Aorta (tissue), 5 donors: ENCODE measurements at regions not wholly inside any gene's neighbourhood (a gene's known extent, or its start where the extent isn't known, plus 50 kb on each side); places are given as distances from the start of the nearest gene placed in this dataset.

Source experiments
- ATAC-seq: fragments of 200-7000 bp; cut with Tn5 transposase; one replicate; pipeline ENCODE4 v1.9.1; 2022; ENCODE audit warnings: moderate library complexity; ENCODE audit not compliant: low FRiP score
- DNase-seq, 2 donors: peaks; one replicate each; pipeline ENCODE4 v3.0.0-alpha.2; 2020
- H3K27ac ChIP-seq, 2 donors: one replicate each; pipeline ENCODE4 v1.5.1; 2013; ENCODE audit warnings: low read length in 2 of 2, mild to moderate bottlenecking in 2 of 2, moderate library complexity in 2 of 2, control low read depth in 1 of 2, inconsistent platforms in 1 of 2, low read depth in 1 of 2
- H3K27me3 ChIP-seq, 2 donors: one replicate each; pipeline ENCODE4 v1.6.1; 2013; ENCODE audit warnings: control low read depth in 1 of 2, low read length in 1 of 2, mild to moderate bottlenecking in 1 of 2, moderate library complexity in 1 of 2; ENCODE audit not compliant: insufficient read depth in 2 of 2, control insufficient read depth in 1 of 2
- H3K36me3 ChIP-seq, 2 donors: one replicate each; pipeline ENCODE4 v1.6.1; 2013; ENCODE audit warnings: control low read depth in 1 of 2, low read length in 1 of 2, mild to moderate bottlenecking in 1 of 2; ENCODE audit not compliant: insufficient read depth in 2 of 2, control insufficient read depth in 1 of 2
- H3K4me1 ChIP-seq, 2 donors: one replicate each; pipeline ENCODE4 v1.6.1; 2013; ENCODE audit warnings: low read length in 2 of 2, control low read depth in 1 of 2, mild to moderate bottlenecking in 1 of 2, moderate library complexity in 1 of 2; ENCODE audit not compliant: insufficient read depth in 2 of 2, control insufficient read depth in 1 of 2
- H3K4me3 ChIP-seq, 2 donors: one replicate each; pipeline ENCODE4 v1.5.1; 2013; ENCODE audit warnings: low read length in 2 of 2, control low read depth in 1 of 2, mild to moderate bottlenecking in 1 of 2
- H3K9me3 ChIP-seq: one replicate; pipeline ENCODE4 v1.6.1; 2013; ENCODE audit warnings: mild to moderate bottlenecking, low read length; ENCODE audit not compliant: control insufficient read depth
- WGBS, 2 donors: extraction: QIAGEN DNeasy Blood & Tissue Kit; methylation state at CpG; one replicate each; pipeline ENCODE4 v1.1.7; 2013; 5-methylcytosine and 5-hydroxymethylcytosine counted together
- intact Hi-C, 2 donors: fragments of 100-400 bp; cut with DNase I; formaldehyde crosslinking; loops; one replicate each; pipeline versions ENCODE4 v1.14.2 to v1.15.0; 2022
- donor health status: healthy with polysubstance abuse.
- donor health status: Bipolar disorder and iron deficiency.
- donor health status: DM: no; HTN: no; CAD: no.
- donor health status: DM: no; HTN: no; CAD: no.
- donor health status: DM: yes; HTN: yes; CAD: no.

DNA sequence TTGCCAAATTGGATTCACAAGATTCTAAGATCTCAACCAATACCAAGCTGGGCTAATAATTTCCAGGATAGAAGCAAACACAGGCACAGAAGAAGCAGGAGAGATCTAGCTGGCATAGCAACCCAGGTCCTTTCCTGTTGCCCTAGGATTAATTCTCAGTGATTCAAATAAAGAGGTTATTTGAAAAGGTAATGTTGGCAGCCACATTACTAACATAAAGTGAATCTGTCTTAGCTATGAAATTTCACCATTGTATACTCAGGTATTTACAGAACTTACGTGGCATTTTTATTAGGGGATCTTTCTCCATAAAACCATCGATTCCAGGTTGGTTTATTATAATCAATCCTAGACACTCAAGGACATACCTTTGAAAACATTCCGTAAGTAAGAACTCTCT is 379.3 kb upstream of the POM121L12 start:
- Histone ChIP-seq H3K4me1 (no peaks in the 10 kb centered on the region), H3K27ac (no peak overlapping the region), H3K36me3 (no peaks in the 10 kb centered on the region), H3K4me3 (no peak overlapping the region), H3K27me3 (no peaks in the 10 kb centered on the region), H3K9me3 (no peaks in the 10 kb centered on the region)
- WGBS, 2 donors = 63 to 90% methylated on average over 3 of the region's 3 CpGs
- intact Hi-C loops = no loop called here
- ATAC-seq (no peak), DNase-seq (no peak)

DNA sequence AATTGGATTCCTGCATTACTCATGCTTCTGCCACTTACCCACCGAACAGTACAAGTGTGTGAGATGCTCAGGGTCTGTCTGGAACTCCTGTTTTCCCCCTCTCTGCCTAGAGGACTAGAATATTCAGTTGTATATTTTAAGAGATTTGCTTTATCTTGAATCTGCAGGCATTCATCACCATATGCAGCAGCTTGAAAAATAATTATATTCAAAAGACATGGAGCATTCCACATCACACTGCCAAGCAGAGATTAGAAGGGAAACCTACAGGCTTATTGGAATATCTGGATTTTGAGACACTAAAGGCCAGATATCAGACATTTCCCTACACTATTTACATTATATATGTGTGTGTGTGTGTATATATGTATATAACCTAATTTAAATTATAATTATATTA is 382.8 kb upstream of the POM121L12 start:
- no peak for DNase-seq
- Histone ChIP-seq H3K9me3 (no peaks in the 10 kb centered on the region), H3K4me1 (no peaks in the 10 kb centered on the region), H3K4me3 (no peak overlapping the region), H3K27me3 (no peaks in the 10 kb centered on the region), H3K27ac (no peak overlapping the region), H3K36me3 (no peaks in the 10 kb centered on the region)
- WGBS, 2 donors = 43 to 78% methylated on average over 1 of the region's 1 CpG
- no peak for ATAC-seq
- intact Hi-C loops = no loop called here

DNA sequence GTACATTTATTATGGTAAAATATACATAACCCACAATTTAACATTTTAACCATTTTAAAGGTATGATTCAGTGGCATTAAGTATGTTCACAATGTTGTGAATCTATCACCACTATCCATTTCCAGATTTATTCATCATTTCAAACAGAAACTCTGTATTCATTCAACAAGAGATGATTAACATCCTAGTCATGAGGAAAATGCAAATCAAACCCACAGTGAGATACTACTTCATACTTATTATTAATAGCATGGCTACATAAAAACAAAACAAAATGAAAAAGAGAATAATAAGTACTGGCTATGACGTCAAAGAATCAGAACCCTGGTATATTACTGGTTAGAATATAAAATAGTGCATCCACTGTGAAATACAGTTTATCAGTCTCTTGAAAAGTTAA is 386.6 kb upstream of the POM121L12 start:
- ATAC-seq (no peak), DNase-seq (no peak)
- Histone ChIP-seq H3K9me3 (no peaks in the 10 kb centered on the region), H3K27ac (no peak overlapping the region), H3K36me3 (no peaks in the 10 kb centered on the region), H3K27me3 (no peaks in the 10 kb centered on the region), H3K4me1 (no peaks in the 10 kb centered on the region), H3K4me3 (no peak overlapping the region)
- intact Hi-C loops = loop anchor here in 1 of 2 donors (2.0 kb wide), 1 partner anchor 16 kb away; no protein-coding TSS in a partner anchor
- WGBS, 2 donors = 60 to 72% methylated on average over 1 of the region's 1 CpG

DNA sequence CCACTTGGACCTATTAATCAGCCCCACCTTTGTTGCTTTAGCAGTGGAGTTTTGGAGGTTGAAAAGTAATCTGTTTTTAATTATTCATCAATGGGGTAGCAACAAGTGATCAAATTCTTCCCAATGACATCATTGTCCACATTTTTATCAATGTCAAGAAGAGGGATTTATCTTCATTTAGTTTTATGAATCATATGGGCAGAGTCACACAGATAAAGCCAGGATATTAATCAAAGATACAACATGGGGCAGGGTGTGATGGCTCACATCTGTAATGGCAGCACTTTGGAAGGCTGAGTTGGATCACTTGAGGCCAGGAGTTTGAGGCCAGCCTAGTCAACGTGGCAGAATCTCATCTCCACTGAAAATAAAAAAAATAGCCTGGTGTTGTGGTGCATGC is 388.4 kb upstream of the POM121L12 start:
- 0 to 63% methylated on average over 1 of the region's 1 CpG for WGBS, 2 donors
- intact Hi-C loops = no loop called here

DNA sequence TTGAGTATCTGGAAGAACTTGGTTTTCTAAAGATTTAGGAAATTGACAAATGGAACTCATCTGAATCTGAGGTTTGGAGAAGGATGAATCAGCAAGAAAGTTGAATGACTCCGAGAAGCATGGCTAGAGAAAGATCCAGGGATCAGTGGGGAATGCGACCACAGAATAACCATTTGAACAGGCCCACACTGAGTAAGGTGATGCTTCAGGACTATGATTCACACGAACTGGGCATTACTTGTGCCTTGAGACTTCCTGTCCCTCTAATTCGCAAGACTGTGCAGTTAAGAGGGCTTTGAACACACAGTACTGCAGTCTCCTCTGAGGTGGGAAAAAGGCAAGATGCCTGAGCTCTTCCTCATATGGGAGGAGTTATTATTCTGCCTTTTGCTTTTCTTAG is 395.5 kb upstream of the POM121L12 start:
- H3K4me1 ChIP-seq = no peaks in the 10 kb centered on the region
- no peaks in the 10 kb centered on the region for H3K9me3 ChIP-seq
- no peak overlapping the region for H3K27ac ChIP-seq
- no peaks in the 10 kb centered on the region for H3K36me3 ChIP-seq
- DNase-seq = no peak
- WGBS, 2 donors = 79 to 82% methylated on average over 4 of the region's 4 CpGs
- ATAC-seq = no peak
- intact Hi-C loops = no loop called here
- no peak overlapping the region for H3K4me3 ChIP-seq
- peaks cover 0 to under 1% of the 10 kb centered on the region in 2 donors for H3K27me3 ChIP-seq

More for the DNA sequence above, 388.4 kb upstream of the POM121L12 start:
- DNase-seq (no peak), ATAC-seq (no peak)
- Histone ChIP-seq H3K27me3 (no peaks in the 10 kb centered on the region), H3K27ac (no peak overlapping the region), H3K4me3 (no peak overlapping the region), H3K9me3 (no peaks in the 10 kb centered on the region), H3K36me3 (no peaks in the 10 kb centered on the region), H3K4me1 (no peaks in the 10 kb centered on the region)

DNA sequence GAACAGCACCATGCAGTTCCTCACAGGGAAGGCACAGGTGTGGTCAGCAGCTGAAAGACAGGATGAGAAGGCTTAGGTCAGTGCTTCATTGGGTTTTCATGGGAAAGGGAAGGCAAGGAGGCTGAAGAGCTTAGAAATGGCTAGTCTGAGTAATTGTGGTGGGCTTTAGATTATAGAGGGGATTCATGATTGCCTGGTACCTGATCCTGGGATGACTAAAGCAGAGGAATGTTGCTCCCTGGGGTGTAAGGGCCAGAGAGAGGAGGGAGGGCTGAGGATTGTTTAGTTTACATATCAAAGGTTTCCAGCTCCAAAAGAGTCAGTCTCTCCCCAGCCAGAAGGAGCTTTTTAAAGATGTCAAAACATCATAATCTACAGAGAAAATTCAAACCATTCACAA is 396.3 kb upstream of the POM121L12 start:
- no peak for DNase-seq
- H3K4me1 ChIP-seq = no peaks in the 10 kb centered on the region
- no peak overlapping the region for H3K27ac ChIP-seq
- intact Hi-C loops = no loop called here
- no peak overlapping the region for H3K4me3 ChIP-seq
- H3K27me3 ChIP-seq = peaks cover 0 to 1% of the 10 kb centered on the region in 2 donors
- H3K9me3 ChIP-seq = no peaks in the 10 kb centered on the region
- no peak for ATAC-seq
- H3K36me3 ChIP-seq = no peaks in the 10 kb centered on the region

DNA sequence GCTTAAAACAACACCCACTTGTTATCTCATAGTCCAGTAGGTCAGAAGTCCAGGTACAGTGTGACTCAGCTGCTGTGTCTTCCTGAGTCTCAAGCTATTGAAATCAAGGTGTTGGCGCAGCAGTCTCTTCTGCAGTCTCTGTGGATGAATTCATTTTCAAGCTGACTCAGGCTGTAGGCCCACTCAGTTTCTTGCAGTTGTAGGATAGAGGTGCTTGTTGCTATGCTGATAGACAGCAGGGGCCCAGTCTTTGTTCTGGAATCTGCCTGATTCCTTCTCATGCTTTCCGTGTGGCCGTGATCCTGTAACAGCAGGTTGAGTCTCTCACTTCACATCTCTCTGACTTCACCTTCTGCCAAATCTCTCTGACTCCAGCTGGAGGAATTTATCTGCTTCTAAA is 400.4 kb upstream of the POM121L12 start:
- intact Hi-C loops = no loop called here
- H3K27me3 ChIP-seq = peaks cover 0 to 1% of the 10 kb centered on the region in 2 donors
- H3K36me3 ChIP-seq = no peaks in the 10 kb centered on the region
- H3K4me1 ChIP-seq = no peaks in the 10 kb centered on the region
- ATAC-seq = no peak
- H3K27ac ChIP-seq = no peak overlapping the region
- WGBS, 2 donors = 45 to 52% methylated on average over 3 of the region's 3 CpGs
- H3K4me3 ChIP-seq = no peak overlapping the region
- H3K9me3 ChIP-seq = peaks cover 3% of the 10 kb centered on the region
- DNase-seq = no peak

DNA sequence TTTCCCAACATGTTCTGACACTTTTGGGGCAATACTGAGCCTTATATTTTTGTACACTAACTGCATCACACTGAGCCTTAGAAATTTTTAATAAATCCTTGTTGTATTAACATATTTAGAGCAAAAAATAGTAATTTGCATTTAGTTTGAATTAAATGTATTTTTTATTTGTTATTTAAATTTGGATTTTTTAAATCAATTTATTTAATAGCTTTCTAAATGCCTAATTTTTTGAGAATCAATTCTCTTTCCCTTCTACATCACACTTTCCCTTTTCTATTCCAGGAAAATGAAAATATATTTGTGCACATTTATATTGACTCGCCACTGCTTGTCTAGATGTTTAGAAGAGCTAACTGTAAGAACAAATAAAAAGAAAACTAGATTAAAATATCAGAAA is 414.6 kb upstream of the POM121L12 start:
- Histone ChIP-seq H3K27me3 (no peaks in the 10 kb centered on the region), H3K36me3 (no peaks in the 10 kb centered on the region), H3K27ac (no peak overlapping the region), H3K4me3 (no peak overlapping the region), H3K4me1 (no peaks in the 10 kb centered on the region), H3K9me3 (no peaks in the 10 kb centered on the region)
- no peak for ATAC-seq
- no peak for DNase-seq
- intact Hi-C loops = no loop called here
- WGBS, 2 donors = 90 to 96% methylated on average over 1 of the region's 1 CpG

DNA sequence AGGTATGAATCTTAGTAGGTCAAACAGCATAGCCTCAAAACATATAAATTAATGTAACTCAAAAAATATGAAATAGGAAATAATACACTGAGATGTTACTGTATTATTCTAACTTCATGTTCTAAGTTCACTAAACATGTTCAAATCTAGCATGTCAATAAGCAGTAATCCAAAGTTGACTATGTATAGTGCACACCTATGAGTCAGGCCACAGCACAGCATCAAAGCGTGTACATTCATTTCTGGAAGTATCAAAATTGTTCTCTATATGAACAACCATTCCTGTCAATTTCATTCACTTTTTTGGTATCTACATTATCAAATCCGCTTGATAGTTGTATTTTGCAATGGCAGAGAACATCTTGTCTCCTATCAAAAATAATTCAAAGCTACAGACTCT is 418.9 kb upstream of the POM121L12 start:
- no peak overlapping the region for H3K27ac ChIP-seq
- ATAC-seq = no peak
- H3K4me1 ChIP-seq = no peaks in the 10 kb centered on the region
- DNase-seq = no peak
- no peaks in the 10 kb centered on the region for H3K27me3 ChIP-seq
- no peak overlapping the region for H3K4me3 ChIP-seq
- intact Hi-C loops = no loop called here
- no peaks in the 10 kb centered on the region for H3K9me3 ChIP-seq
- H3K36me3 ChIP-seq = no peaks in the 10 kb centered on the region
- 90 to 91% methylated on average over 2 of the region's 2 CpGs for WGBS, 2 donors
